Rectal smooth muscle tissue (tissue), 1 donor: ENCODE measurements at regions not wholly inside any gene's neighbourhood (a gene's known extent, or its start where the extent isn't known, plus 50 kb on each side); places are given as distances from the start of the nearest gene placed in this dataset.

Experiments
- H3K27ac ChIP-seq: one replicate; pipeline ENCODE4 v1.7.0; 2013; ENCODE audit warnings: low read depth, low read length, inconsistent platforms
- H3K27me3 ChIP-seq: one replicate; pipeline ENCODE4 v1.7.0; 2013; ENCODE audit warnings: low read length; ENCODE audit not compliant: control insufficient read depth, insufficient read depth
- H3K36me3 ChIP-seq: one replicate; pipeline ENCODE4 v1.7.0; 2013; ENCODE audit warnings: low read length; ENCODE audit not compliant: control insufficient read depth, insufficient read depth
- H3K4me1 ChIP-seq: one replicate; pipeline ENCODE4 v1.7.0; 2013; ENCODE audit warnings: low read length; ENCODE audit not compliant: control insufficient read depth, insufficient read depth
- H3K4me3 ChIP-seq: one replicate; pipeline ENCODE4 v1.7.0; 2013; ENCODE audit warnings: low read length
- H3K9ac ChIP-seq: one replicate; pipeline ENCODE4 v1.7.0; 2013; ENCODE audit warnings: low read length

DNA sequence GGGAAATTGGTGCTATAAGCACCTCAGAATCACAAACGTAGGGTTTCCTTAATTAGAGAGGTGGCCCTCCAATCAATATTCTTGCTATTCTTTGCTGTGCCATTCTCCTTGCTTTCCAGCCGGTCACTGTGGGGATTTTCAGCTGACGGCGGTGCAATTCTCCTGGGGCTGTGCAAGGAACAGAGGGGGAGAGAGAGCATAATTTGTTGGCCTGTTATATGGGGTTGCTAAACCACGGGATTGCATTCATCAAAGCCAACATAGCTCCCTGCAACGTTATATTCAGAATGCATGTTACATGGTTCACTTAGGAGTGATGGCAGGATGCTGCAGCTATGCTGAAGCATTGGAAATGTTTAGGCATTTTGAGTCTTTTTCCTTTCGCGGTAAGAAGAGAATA lies 441.3 kb upstream of the CLINT1 start:
- H3K36me3 ChIP-seq = no peaks in the 10 kb centered on the region
- H3K4me3 ChIP-seq = no peak overlapping the region
- no peaks in the 10 kb centered on the region for H3K4me1 ChIP-seq

DNA sequence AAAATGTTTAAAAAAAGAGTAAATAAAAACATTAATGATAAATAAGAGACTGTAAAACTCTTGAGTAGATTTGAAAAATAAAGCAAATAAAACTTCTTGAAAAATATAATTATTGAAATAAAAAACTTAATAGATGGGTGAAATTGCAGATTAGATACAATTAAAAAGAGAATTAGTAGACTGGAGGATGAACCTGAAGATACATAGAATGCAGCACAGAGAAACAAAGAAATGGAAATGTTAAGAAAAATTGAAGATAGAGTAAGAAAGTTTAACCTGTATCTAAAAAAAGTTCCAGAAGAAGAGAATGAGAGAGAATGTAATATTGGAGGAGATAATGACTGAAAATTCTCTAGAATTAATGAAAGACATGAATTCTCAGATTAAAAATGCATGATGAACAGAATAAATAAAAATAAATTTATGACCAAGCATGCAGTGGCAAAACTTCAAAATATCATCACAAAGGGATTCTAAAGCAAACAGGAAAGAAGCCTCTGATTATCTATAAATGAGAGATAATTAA lies 438.1 kb upstream of the CLINT1 start:
- Histone ChIP-seq H3K27me3 (no peaks in the 10 kb centered on the region), H3K36me3 (no peaks in the 10 kb centered on the region), H3K4me1 (no peaks in the 10 kb centered on the region), H3K4me3 (no peak overlapping the region), H3K9ac (no peak overlapping the region), H3K27ac (no peak overlapping the region)

More for the DNA sequence above, 441.3 kb upstream of the CLINT1 start:
- Histone ChIP-seq H3K27me3 (no peaks in the 10 kb centered on the region), H3K9ac (no peak overlapping the region), H3K27ac (no peak overlapping the region)

DNA sequence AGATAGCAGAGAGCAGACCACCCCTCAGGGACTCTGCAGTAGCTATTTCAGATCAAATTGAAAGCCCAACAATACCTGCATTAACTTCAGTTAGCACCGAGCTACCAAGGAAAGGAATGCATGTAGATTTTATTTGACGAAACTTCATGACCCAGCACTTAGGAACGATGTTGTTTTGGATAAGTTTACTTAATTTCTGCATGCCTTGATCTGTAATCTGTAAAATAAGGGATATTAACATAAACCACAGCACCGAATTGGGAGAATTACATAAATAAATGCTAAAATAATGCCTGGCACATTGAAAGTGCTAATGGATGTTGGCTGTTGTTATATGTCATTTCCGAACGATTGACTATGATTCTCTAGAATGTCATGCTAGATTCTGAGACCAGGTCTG lies 435.8 kb upstream of the CLINT1 start:
- Histone ChIP-seq H3K27me3 (no peaks in the 10 kb centered on the region), H3K9ac (no peak overlapping the region), H3K4me3 (no peak overlapping the region), H3K4me1 (no peaks in the 10 kb centered on the region), H3K27ac (no peak overlapping the region), H3K36me3 (no peaks in the 10 kb centered on the region)

DNA sequence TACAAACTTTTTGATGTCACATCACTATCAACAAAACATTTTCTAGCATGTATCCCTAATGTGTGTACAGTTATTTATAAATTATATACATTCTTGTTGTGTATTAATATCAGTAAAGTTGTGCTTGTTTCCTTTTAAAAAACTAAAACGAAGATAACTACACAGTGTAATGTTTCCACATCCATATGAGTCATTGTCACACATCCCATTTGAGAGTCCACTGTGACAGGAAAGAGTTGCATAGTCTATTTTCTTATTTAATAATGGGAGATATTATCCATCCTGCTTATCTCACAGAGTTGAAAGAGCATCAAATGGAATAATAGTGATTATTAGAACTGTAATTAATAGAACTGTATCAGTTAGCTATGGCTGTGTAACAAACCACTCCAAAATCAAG lies 434.0 kb upstream of the CLINT1 start:
- Histone ChIP-seq H3K27ac (no peak overlapping the region), H3K9ac (no peak overlapping the region), H3K27me3 (no peaks in the 10 kb centered on the region), H3K36me3 (no peaks in the 10 kb centered on the region), H3K4me3 (no peak overlapping the region), H3K4me1 (peaks cover 3% of the 10 kb centered on the region)

DNA sequence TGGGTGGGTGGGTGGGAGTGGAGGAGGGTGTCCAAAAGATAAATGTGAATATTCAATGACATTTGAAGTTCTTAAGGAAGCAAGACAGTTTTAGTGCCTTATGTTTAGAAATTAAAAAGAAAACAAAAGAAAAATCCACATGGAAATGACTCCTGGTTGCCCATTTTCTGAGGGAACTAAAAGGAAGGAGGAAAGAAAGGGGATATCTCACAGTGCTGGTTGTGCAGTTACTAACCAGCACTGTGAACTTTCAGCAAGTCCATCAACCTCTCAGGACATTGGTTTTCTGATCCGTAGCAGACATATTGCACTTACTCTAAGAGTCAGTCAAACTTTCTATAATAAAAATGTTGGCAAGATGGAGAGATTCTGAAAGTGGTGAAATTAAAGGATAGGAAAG lies 431.0 kb upstream of the CLINT1 start:
- Histone ChIP-seq H3K9ac (no peak overlapping the region), H3K27ac (no peak overlapping the region), H3K27me3 (no peaks in the 10 kb centered on the region), H3K4me1 (peaks cover 8% of the 10 kb centered on the region), H3K4me3 (no peak overlapping the region), H3K36me3 (no peaks in the 10 kb centered on the region)

DNA sequence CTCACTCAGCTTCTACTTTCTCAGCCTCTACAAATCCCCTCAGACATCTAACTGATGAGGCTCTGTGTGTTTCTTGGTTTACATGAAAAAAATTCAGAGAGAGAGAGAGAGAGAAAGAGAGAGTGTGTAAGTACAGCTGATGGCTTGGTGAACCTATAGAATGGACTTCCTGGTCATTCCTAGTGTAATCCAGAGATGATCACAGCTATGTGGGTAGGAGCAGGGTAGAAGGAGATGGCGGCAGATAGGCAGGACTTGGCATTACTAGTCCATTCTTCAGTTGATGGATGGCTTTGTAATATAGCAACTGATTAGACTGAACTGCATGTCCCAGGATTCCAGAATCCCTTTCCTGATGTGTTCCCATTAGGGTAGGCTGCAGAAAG lies 429.3 kb upstream of the CLINT1 start:
- H3K27ac ChIP-seq = no peak overlapping the region
- no peak overlapping the region for H3K9ac ChIP-seq
- H3K36me3 ChIP-seq = no peaks in the 10 kb centered on the region
- H3K27me3 ChIP-seq = no peaks in the 10 kb centered on the region
- no peak overlapping the region for H3K4me3 ChIP-seq
- H3K4me1 ChIP-seq = peaks cover 8% of the 10 kb centered on the region

DNA sequence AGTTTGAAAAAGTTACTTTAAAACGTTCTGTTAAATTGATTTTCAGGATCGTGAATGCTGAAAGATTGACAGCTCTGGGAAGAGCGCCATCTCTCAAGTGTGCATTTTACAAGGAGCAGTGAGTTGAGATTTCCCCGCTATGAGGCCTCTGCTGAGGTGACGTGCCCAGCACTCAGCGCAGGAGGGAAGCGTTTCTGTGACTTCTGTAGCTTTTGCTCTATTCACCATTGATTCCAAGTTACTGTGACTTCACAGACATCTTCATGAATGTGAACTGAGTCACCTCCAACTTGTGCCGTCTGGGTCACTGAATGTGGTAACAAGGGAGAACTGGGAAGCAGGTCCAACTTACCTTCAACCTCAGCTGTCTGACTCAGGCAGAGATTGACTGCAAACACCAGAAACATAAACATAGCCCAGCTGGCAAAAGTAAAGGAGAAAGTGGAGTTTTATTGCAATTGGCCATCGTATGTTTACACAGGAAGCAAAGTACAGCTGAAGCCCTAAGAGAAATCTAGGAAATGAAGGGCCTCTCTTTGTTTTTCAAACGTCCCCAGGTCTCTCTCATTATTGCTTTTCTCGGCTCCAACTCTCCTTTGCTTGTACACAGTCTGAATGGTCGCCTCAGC lies 428.8 kb upstream of the CLINT1 start:
- Histone ChIP-seq H3K27ac (no peak overlapping the region), H3K4me1 (peaks cover 8% of the 10 kb centered on the region), H3K36me3 (no peaks in the 10 kb centered on the region), H3K27me3 (no peaks in the 10 kb centered on the region), H3K4me3 (no peak overlapping the region), H3K9ac (no peak overlapping the region)

DNA sequence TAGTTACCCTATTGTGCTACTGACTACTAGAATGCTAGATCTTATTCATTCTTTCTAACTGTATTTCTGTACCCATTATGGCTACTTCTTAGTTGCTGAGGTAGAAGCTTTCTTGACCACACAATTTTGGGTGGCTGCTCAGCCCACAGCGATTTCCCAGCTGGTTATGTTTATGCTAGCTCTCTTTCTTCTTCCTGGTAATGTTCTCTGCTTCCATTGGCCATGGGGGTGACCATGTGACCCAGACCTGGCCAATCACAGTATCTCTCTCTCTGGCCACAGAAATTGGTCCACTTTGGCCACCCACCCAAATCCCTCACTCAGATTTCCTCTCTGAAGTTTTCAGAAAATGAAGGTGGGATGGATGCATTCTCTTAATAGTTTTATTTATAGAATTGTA lies 427.9 kb upstream of the CLINT1 start:
- no peak overlapping the region for H3K27ac ChIP-seq
- H3K4me1 ChIP-seq = peaks cover 8% of the 10 kb centered on the region
- no peak overlapping the region for H3K9ac ChIP-seq
- no peaks in the 10 kb centered on the region for H3K27me3 ChIP-seq
- no peaks in the 10 kb centered on the region for H3K36me3 ChIP-seq
- no peak overlapping the region for H3K4me3 ChIP-seq

DNA sequence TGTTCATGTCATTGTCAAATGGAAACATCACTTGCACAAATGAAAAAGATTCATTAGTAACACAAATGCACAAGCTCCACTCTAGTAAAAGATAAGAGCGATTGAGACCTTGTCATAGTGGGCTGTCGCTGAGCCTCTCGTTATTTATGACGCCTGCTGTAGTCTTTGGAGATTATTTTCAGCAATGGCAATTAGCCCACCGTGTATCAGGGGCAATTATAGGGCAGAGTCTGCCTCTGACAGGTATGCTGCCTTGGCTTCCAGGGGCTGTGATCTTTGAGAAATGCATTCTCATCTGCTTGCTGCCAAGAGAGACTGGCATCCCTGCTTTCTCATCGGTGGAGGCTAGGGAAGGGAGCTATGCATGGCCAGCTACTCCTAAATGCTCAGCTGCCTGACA lies 426.8 kb upstream of the CLINT1 start:
- Histone ChIP-seq H3K4me1 (peaks cover 8% of the 10 kb centered on the region), H3K4me3 (no peak overlapping the region), H3K9ac (no peak overlapping the region), H3K36me3 (no peaks in the 10 kb centered on the region), H3K27ac (no peak overlapping the region), H3K27me3 (no peaks in the 10 kb centered on the region)

DNA sequence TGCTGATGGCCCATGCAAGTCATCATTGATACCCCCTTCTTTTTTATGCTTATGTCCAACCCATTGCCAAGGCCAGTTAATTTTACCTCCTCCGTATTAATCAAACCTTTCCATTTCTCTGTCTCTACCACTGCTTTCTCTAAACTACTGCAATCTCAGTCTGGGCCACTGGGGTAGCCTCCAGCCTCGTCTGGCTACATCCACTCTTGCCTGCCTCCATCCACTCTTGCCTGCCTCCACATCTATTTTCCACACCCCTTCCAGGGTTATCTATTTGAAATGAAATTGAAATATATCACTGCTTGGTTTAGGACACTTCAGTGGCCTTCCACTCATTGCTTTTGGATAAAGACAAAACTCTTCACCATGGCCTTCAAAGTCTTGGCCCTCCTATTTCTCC lies 425.3 kb upstream of the CLINT1 start:
- H3K9ac ChIP-seq = no peak overlapping the region
- no peak overlapping the region for H3K4me3 ChIP-seq

DNA sequence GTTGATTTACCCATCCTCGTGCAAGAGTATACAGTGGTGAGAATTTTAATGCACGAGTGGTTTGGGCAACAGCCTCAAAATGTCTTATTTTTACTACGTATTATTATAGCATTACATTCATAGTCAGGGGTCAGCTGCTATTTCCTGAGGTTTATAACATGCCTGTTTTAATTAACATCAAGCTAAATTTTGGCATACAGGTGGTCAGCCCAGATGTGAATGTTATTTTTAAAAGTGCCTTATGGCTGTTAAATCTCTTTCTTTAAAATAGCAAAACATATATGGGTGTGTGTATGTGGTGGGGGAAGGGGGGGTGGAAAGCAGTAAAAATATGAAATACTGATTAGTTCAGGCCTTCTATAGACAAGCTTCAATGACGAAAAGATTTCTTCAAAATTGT lies 424.5 kb upstream of the CLINT1 start:
- Histone ChIP-seq H3K27me3 (no peaks in the 10 kb centered on the region), H3K27ac (no peak overlapping the region), H3K4me3 (no peak overlapping the region), H3K36me3 (no peaks in the 10 kb centered on the region), H3K9ac (no peak overlapping the region), H3K4me1 (peaks cover 7% of the 10 kb centered on the region)

More for the DNA sequence above, 425.3 kb upstream of the CLINT1 start:
- Histone ChIP-seq H3K27me3 (no peaks in the 10 kb centered on the region), H3K36me3 (no peaks in the 10 kb centered on the region), H3K4me1 (peaks cover 8% of the 10 kb centered on the region), H3K27ac (no peak overlapping the region)

DNA sequence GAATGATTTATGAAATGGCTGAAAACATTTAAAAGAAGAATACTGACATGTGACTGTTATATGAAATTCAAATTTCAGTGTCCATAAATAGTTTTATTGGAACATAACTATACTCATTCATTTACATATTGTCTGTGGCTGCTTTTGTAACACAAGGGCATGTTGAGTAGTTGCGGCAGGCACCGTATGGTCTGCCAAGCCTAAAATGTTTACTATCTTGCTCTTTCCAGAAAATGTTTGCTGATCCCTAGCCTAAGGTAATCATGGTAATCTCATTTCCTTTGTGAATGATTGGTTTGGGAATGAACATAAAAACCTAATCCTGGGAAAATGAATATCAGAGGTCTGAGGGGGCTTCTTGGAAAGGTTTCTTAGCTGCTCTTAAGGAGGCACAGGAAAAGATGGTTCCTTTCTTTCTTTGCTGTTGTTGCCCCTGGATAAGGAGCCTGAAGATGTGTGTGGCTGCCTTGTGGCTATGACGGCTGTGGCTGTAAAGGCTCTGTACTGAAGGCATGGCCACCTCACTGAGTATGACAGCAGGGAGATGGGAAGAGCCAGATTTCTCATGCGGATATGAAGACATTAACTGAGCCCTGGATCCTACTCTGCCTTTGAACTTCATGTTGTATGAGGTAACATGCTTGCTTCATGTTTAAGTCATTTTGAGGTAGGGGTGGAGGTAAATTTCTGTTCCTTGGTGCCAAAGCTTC lies 419.4 kb upstream of the CLINT1 start:
- Histone ChIP-seq H3K27me3 (no peaks in the 10 kb centered on the region), H3K27ac (no peak overlapping the region), H3K36me3 (no peaks in the 10 kb centered on the region), H3K4me3 (no peak overlapping the region), H3K4me1 (no peaks in the 10 kb centered on the region), H3K9ac (no peak overlapping the region)

DNA sequence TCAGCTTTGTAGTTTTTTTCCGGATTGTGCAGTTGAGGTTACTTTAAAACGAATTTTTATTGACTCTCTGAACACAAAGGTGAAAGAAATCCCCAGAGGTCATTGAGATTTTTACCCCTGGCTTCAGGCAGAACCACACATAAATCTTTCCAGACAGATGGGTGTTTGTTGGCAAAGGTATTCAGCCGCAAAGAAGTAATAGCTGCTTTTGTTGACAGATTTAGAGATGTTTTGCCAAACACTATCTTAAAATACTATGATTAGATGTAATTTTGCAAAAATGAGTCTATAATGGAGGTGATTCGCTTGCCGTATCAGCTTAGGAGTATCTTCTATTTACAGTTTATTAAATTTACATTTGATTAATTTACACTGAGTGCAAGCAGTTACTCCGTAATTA lies 418.3 kb upstream of the CLINT1 start:
- H3K27ac ChIP-seq = no peak overlapping the region
- H3K36me3 ChIP-seq = no peaks in the 10 kb centered on the region
- H3K27me3 ChIP-seq = no peaks in the 10 kb centered on the region
- H3K4me3 ChIP-seq = no peak overlapping the region
- H3K9ac ChIP-seq = no peak overlapping the region
- H3K4me1 ChIP-seq = no peaks in the 10 kb centered on the region
